PC-3 (cell line): ENCODE measurements at regions not wholly inside any gene's neighbourhood (a gene's known extent, or its start where the extent isn't known, plus 50 kb on each side); places are given as distances from the start of the nearest gene placed in this dataset.

ENCODE experiments used
- ATAC-seq: fragments of 200-7000 bp; cut with Tn5 transposase; 2 replicates; pipeline ENCODE4 v1.9.1; 2020; ENCODE audit warnings: mild to moderate bottlenecking, moderate library complexity
- BruUV-seq: library from RNA; stranded (reverse); fragments of 400-500 nt; replicated peaks from 2 replicates; lab custom pipeline; 2021; lab: Mats Ljungman, UMichigan
- CTCF ChIA-PET: fragments of 300-600 bp; sonication (Branson Sonifier 250); formaldehyde crosslinking; loops from one replicate; lab custom pipeline; 2022; ENCODE audit warnings: antibody characterized with exemption; lab: Charles Lee
- POLR2A ChIA-PET: fragments of 300-600 bp; sonication (Branson Sonifier 250); formaldehyde crosslinking; loops from one replicate; lab custom pipeline; 2022; ENCODE audit warnings: antibody characterized with exemption; ENCODE audit not compliant: unreplicated experiment; lab: Charles Lee
- DNase-seq: peaks from one replicate; pipeline ENCODE4 v3.0.0-alpha.2; 2015
- H2AFZ ChIP-seq: fragments of 300-600 bp; sonication (generic); 2 replicates; pipeline ENCODE4 v1.6.0; 2016; ENCODE audit warnings: antibody characterized with exemption, low read length
- H3F3A ChIP-seq: fragments of 300-600 bp; sonication (generic); one replicate; pipeline ENCODE4 v1.6.0; 2017; ENCODE audit warnings: antibody characterized with exemption, low read length, control low read depth, mild to moderate bottlenecking; ENCODE audit not compliant: unreplicated experiment
- H3K27ac ChIP-seq: fragments of 300-600 bp; sonication (generic); 2 replicates; pipeline ENCODE4 v1.5.1; 2016; ENCODE audit warnings: mild to moderate bottlenecking, low read length
- H3K27me3 ChIP-seq: fragments of 300-600 bp; sonication (generic); 2 replicates; pipeline ENCODE4 v1.6.1; 2016; ENCODE audit warnings: low read length, mixed read lengths
- H3K36me3 ChIP-seq: fragments of 300-600 bp; sonication (generic); 2 replicates; pipeline ENCODE4 v1.6.1; 2016; ENCODE audit warnings: low read depth, mixed run types, low read length, mixed read lengths
- H3K4me1 ChIP-seq: fragments of 300-600 bp; sonication (generic); 2 replicates; pipeline ENCODE4 v1.5.1; 2016; ENCODE audit warnings: low read length; ENCODE audit not compliant: insufficient read depth
- H3K4me2 ChIP-seq: fragments of 300-600 bp; sonication (generic); 2 replicates; pipeline ENCODE4 v1.6.0; 2016; ENCODE audit warnings: low read length
- H3K4me3 ChIP-seq: fragments of 300-600 bp; sonication (generic); 2 replicates; pipeline ENCODE4 v1.5.1; 2016; ENCODE audit warnings: mild to moderate bottlenecking, low read length, mixed read lengths
- H3K79me2 ChIP-seq: fragments of 300-600 bp; sonication (generic); 2 replicates; pipeline ENCODE4 v1.6.1; 2017; ENCODE audit warnings: low read length, mixed read lengths
- H3K9ac ChIP-seq: fragments of 300-600 bp; sonication (generic); 2 replicates; pipeline ENCODE4 v1.6.0; 2016; ENCODE audit warnings: mild to moderate bottlenecking, low read length
- H3K9me2 ChIP-seq: fragments of 300-600 bp; sonication (generic); replicated peaks from 2 replicates; pipeline ENCODE4 v1.6.1; 2016; ENCODE audit warnings: mixed run types, low read length, mixed read lengths
- H3K9me3 ChIP-seq: fragments of 300-600 bp; sonication (generic); 2 replicates; pipeline ENCODE4 v1.6.1; 2016; ENCODE audit warnings: low read length, mixed read lengths
- H4K20me1 ChIP-seq: fragments of 300-600 bp; sonication (generic); 2 replicates; pipeline ENCODE4 v1.6.1; 2016; ENCODE audit warnings: low read length, mixed read lengths
- CTCF ChIP-seq: fragments of 300-600 bp; sonication (generic); conservative IDR thresholded peaks from 2 replicates; pipeline ENCODE4 v1.5.1; 2017; ENCODE audit warnings: antibody characterized with exemption, low read depth, mild to moderate bottlenecking, low read length
- EZH2 ChIP-seq: fragments of 300-600 bp; sonication (generic); IDR thresholded peaks from one replicate; pipeline ENCODE4 v1.6.1; 2017; ENCODE audit warnings: antibody characterized with exemption, mild to moderate bottlenecking, low read length; ENCODE audit not compliant: unreplicated experiment
- EZH2phosphoT487 ChIP-seq: fragments of 300-600 bp; sonication (generic); IDR thresholded peaks from 2 replicates; pipeline ENCODE4 v1.6.1; 2018; ENCODE audit warnings: mild to moderate bottlenecking, antibody characterized with exemption, low read length, borderline replicate concordance
- intact Hi-C: fragments of 100-400 bp; cut with micrococcal nuclease; formaldehyde crosslinking; loops from 2 replicates; pipeline ENCODE4 v1.9.0; 2023

DNA sequence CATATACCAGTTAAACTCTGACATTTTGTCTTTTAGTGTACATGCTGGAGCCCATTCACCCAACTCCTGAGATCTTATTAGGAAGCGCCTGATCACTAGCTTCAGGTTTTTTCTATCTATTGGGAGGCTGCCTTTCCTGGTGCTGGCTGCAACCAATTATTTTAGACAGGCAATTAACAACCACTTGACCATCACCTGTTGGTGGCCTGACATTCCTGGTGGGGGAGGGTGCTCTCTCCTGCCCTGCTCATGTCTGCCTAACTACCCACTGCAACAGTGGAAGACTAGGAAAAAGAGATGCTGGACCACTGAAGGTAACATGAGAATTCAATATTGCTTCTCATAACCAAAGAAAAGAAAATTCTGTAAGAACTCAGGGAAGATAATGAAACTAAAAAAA, 190.3 kb upstream of the GRM3 start:
- H3K27ac ChIP-seq = no peak overlapping the region
- no peaks in the 10 kb centered on the region for H3K4me1 ChIP-seq
- H3K36me3 ChIP-seq = no peaks in the 10 kb centered on the region
- DNase-seq (no peak), ATAC-seq (no peak)
- H3K4me3 ChIP-seq = no peak overlapping the region
- ChIA-PET CTCF (no interaction called here), POLR2A (no interaction called here)
- no peak overlapping the region for H2AFZ ChIP-seq
- no peaks in the 10 kb centered on the region for H4K20me1 ChIP-seq
- no peaks in the 10 kb centered on the region for H3K9me3 ChIP-seq
- no peak overlapping the region for H3K9ac ChIP-seq
- H3K9me2 ChIP-seq = no peaks in the 10 kb centered on the region
- intact Hi-C loops = no loop called here
- no peaks in the 10 kb centered on the region for H3F3A ChIP-seq
- H3K79me2 ChIP-seq = no peaks in the 10 kb centered on the region
- H3K27me3 ChIP-seq = peaks cover 22% of the 10 kb centered on the region; the same call in 1 of the 2 replicates
- no peak overlapping the region for H3K4me2 ChIP-seq
- no peak for TF ChIP-seq CTCF
- TF ChIP-seq EZH2 = no peak
- no peak for TF ChIP-seq EZH2phosphoT487
- BruUV-seq = no TSS peak

- no peak overlapping the region for H3K4me3 ChIP-seq
- ATAC-seq = no peak
- H3F3A ChIP-seq = no peaks in the 10 kb centered on the region
- H3K36me3 ChIP-seq = no peaks in the 10 kb centered on the region
- intact Hi-C loops = no loop called here
- POLR2A ChIA-PET = no interaction called here
- DNase-seq = no peak
- H3K27ac ChIP-seq = no peak overlapping the region
- H3K9me2 ChIP-seq = no peaks in the 10 kb centered on the region
- CTCF ChIA-PET = no interaction called here
- H2AFZ ChIP-seq = no peak overlapping the region
- H3K79me2 ChIP-seq = no peaks in the 10 kb centered on the region
- BruUV-seq = no TSS peak
- no peak overlapping the region for H3K4me2 ChIP-seq
- peaks cover 17% of the 10 kb centered on the region; the same call in 1 of the 2 replicates for H3K27me3 ChIP-seq
- no peak overlapping the region for H3K9ac ChIP-seq
- H3K4me1 ChIP-seq = no peaks in the 10 kb centered on the region
- H3K9me3 ChIP-seq = no peaks in the 10 kb centered on the region
- no peaks in the 10 kb centered on the region for H4K20me1 ChIP-seq
- TF ChIP-seq CTCF (no peak), EZH2 (no peak), EZH2phosphoT487 (no peak)
Observed at GRCh38 chr7:86448856-86449255, 194.9 kb upstream of the GRM3 start.

- intact Hi-C loops = no loop called here
- no peak overlapping the region for H2AFZ ChIP-seq
- CTCF ChIA-PET = no interaction called here
- ATAC-seq (no peak), DNase-seq (no peak)
- BruUV-seq = no TSS peak
- H3K79me2 ChIP-seq = no peaks in the 10 kb centered on the region
- POLR2A ChIA-PET = no interaction called here
- H4K20me1 ChIP-seq = no peaks in the 10 kb centered on the region
- peaks cover 5% of the 10 kb centered on the region; the same call in 1 of the 2 replicates for H3K27me3 ChIP-seq
- H3K27ac ChIP-seq = no peak overlapping the region
- H3K9ac ChIP-seq = no peak overlapping the region
- H3K4me3 ChIP-seq = no peak overlapping the region
- no peaks in the 10 kb centered on the region for H3K9me3 ChIP-seq
- no peaks in the 10 kb centered on the region for H3K36me3 ChIP-seq
- no peaks in the 10 kb centered on the region for H3K4me1 ChIP-seq
- no peaks in the 10 kb centered on the region for H3F3A ChIP-seq
- no peaks in the 10 kb centered on the region for H3K9me2 ChIP-seq
- TF ChIP-seq EZH2phosphoT487 = no peak
- TF ChIP-seq CTCF = no peak
- no peak for TF ChIP-seq EZH2
- H3K4me2 ChIP-seq = no peak overlapping the region
Observed at GRCh38 chr7:86445285-86445684, 198.4 kb upstream of the GRM3 start.
